ENCODE measurements at regions not wholly inside any gene's neighbourhood (a gene's known extent, or its start where the extent isn't known, plus 50 kb on each side); places are given as distances from the start of the nearest gene placed in this dataset.

GRCh38 chr2:236692937-236693336, 123.3 kb downstream of the ACKR3 start:
- no peak for DNase-seq

GRCh38 chr2:236693531-236693930, 123.9 kb downstream of the ACKR3 start:
- DNase-seq: no peak

GRCh38 chr2:236694146-236694888, 124.7 kb downstream of the ACKR3 start:
- no peak for DNase-seq

GRCh38 chr2:236696834-236697233, 127.2 kb downstream of the ACKR3 start:
- DNase-seq: no peak

- no peak for DNase-seq
These were observed 128.5 kb downstream of the ACKR3 start for GRCh38 chr2:236698016-236698627.

GRCh38 chr2:236700703-236701102, 131.1 kb downstream of the ACKR3 start:
- no peak for DNase-seq

- no peak for DNase-seq
These were observed 133.2 kb downstream of the ACKR3 start for GRCh38 chr2:236702657-236703372.

GRCh38 chr2:236703373-236703709, 133.7 kb downstream of the ACKR3 start:
- no peak for DNase-seq

- DNase-seq: no peak
These were observed 134.3 kb downstream of the ACKR3 start for GRCh38 chr2:236703906-236704305.

GRCh38 chr2:236704887-236705286, 135.3 kb downstream of the ACKR3 start:
- DNase-seq: no peak

- peak; percentile 40 for DNase-seq
These were observed 135.9 kb downstream of the ACKR3 start for GRCh38 chr2:236705295-236706105.

- DNase-seq: no peak
These were observed 136.7 kb downstream of the ACKR3 start for GRCh38 chr2:236706288-236706687.

- DNase-seq: no peak
These were observed 137.2 kb downstream of the ACKR3 start for GRCh38 chr2:236706803-236707202.

GRCh38 chr2:236711440-236711839, 141.8 kb downstream of the ACKR3 start:
- DNase-seq: peak; percentile 66

- DNase-seq: peak; percentile 21
These were observed 142.7 kb downstream of the ACKR3 start for GRCh38 chr2:236712304-236712703.

- DNase-seq: no peak
These were observed 143.5 kb downstream of the ACKR3 start for GRCh38 chr2:236712961-236713673.

GRCh38 chr2:236714080-236714479, 144.5 kb downstream of the ACKR3 start:
- no peak for DNase-seq

- peak; percentile 56 for DNase-seq
These were observed 145.5 kb downstream of the ACKR3 start for GRCh38 chr2:236715077-236715476.

GRCh38 chr2:236715491-236715961, 145.9 kb downstream of the ACKR3 start:
- DNase-seq: no peak

GRCh38 chr2:236717120-236717519, 147.5 kb downstream of the ACKR3 start:
- DNase-seq: no peak

- DNase-seq: no peak
These were observed 148.1 kb downstream of the ACKR3 start for GRCh38 chr2:236717729-236718128.

GRCh38 chr2:236718207-236718992, 148.8 kb downstream of the ACKR3 start:
- no peak for DNase-seq
